Stimulated activated effector memory CD8-positive, alpha-beta T cell treated with anti-CD3 and anti-CD28 coated beads, Interleukin-12 subunit alpha, Interleukin-12 subunit beta, amount 100 ng/mL, for 72 hours (primary cell): ENCODE measurements at regions not wholly inside any gene's neighbourhood (a gene's known extent, or its start where the extent isn't known, plus 50 kb on each side); places are given as distances from the start of the nearest gene placed in this dataset.
A peak's percentile ranks its signal among the peaks of the same experiment; 100 is the strongest.
"Not testable (repeated sequence)": the region's sequence is repeated elsewhere in the genome, so short reads cannot be mapped to it uniquely, and the experiment has no call there.

ENCODE experiments used
- ATAC-seq: fragments of 150-1000 bp; cut with Tn5 transposase; 2 replicates; pipeline ENCODE4 v1.10.0; 2021
- DNase-seq, 2 donors: peaks; one replicate each; pipeline ENCODE4 v3.0.0; 2021 to 2022; ENCODE audit warnings: low spot score in 2 of 2
- H3K27ac Mint-ChIP-seq: one replicate; pipeline ENCODE4 v1.8.0; 2022; ENCODE audit warnings: mild to moderate bottlenecking, mixed read lengths
- H3K36me3 Mint-ChIP-seq: one replicate; pipeline ENCODE4 v1.8.0; 2022; ENCODE audit warnings: mild to moderate bottlenecking, mixed read lengths
- H3K4me1 Mint-ChIP-seq: one replicate; pipeline ENCODE4 v1.8.0; 2022; ENCODE audit warnings: mixed read lengths
- H3K4me3 Mint-ChIP-seq: one replicate; pipeline ENCODE4 v1.8.0; 2022; ENCODE audit warnings: mild to moderate bottlenecking, mixed read lengths
- H3K9me3 Mint-ChIP-seq: one replicate; pipeline ENCODE4 v1.8.0; 2022; ENCODE audit warnings: mixed read lengths

DNA sequence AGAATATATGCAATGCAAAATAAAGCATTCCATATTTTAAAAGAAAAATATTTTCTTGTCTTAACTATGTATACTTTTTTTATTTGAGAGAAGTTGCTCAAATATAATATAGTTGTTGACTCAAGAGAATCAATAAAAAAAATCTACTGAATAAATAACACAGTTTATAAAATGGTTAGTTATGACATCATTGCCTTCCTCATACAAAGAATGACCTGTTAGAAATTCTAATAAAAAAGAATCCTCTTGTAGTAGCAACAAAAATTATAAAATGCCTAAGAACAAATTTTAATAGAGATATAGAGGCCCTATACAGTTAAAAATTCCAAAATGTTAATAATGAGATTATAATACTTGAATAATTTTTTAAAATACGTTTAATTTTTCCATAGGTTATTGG is 96.5 kb upstream of the AHI1 start:
- Mint-ChIP-seq H3K4me1 (no peaks in the 10 kb centered on the region), H3K27ac (no peak overlapping the region), H3K9me3 (peaks cover 11% of the 10 kb centered on the region), H3K4me3 (no peak overlapping the region), H3K36me3 (no peaks in the 10 kb centered on the region)
- DNase-seq (no peak), ATAC-seq (no peak)

- ATAC-seq (no peak), DNase-seq (no peak)
- Mint-ChIP-seq H3K9me3 (peaks cover 6% of the 10 kb centered on the region), H3K4me1 (peaks cover 13% of the 10 kb centered on the region), H3K36me3 (no peaks in the 10 kb centered on the region), H3K4me3 (no peak overlapping the region), H3K27ac (no peak overlapping the region)
Observed at GRCh38 chr6:135600086-135600702, 102.7 kb upstream of the AHI1 start.

GRCh38 chr6:135600931-135601330 is 103.4 kb upstream of the AHI1 start:
- DNase-seq (no peak), ATAC-seq (no peak)
- Mint-ChIP-seq H3K4me3 (no peak overlapping the region), H3K9me3 (peaks cover 6% of the 10 kb centered on the region), H3K4me1 (peaks cover 13% of the 10 kb centered on the region), H3K27ac (no peak overlapping the region), H3K36me3 (no peaks in the 10 kb centered on the region)

GRCh38 chr6:135601857-135602256 is 104.3 kb upstream of the AHI1 start:
- H3K4me1 Mint-ChIP-seq = peaks cover 13% of the 10 kb centered on the region
- ATAC-seq (no peak), DNase-seq (no peak)
- H3K36me3 Mint-ChIP-seq = no peaks in the 10 kb centered on the region
- H3K4me3 Mint-ChIP-seq = no peak overlapping the region
- H3K27ac Mint-ChIP-seq = no peak overlapping the region
- H3K9me3 Mint-ChIP-seq = peaks cover 6% of the 10 kb centered on the region

DNA sequence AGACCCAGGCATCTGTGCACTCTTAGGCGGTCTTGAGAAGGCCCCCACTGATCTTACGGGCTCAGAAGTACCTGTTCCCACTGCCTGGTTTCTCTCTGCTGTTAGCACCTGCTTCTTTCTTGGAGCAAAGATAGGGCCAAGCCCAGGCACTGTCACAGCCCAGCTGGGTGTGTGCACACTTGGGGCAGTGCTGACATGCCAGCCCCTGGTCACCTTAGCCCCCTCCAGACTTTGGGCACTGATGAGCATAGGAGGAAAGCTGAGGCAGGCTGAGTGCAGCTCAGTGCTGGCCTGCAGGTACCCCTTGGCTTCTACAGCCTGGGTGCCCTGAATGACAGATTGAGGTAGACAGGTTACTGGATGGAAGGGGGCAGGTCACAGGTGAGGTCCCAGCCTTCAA is 105.7 kb upstream of the AHI1 start:
- Mint-ChIP-seq H3K4me3 (no peak overlapping the region), H3K27ac (no peak overlapping the region), H3K36me3 (no peaks in the 10 kb centered on the region), H3K9me3 (no peaks in the 10 kb centered on the region), H3K4me1 (peaks cover 13% of the 10 kb centered on the region)
- no peak for DNase-seq
- peak; percentile 22 for ATAC-seq

DNA sequence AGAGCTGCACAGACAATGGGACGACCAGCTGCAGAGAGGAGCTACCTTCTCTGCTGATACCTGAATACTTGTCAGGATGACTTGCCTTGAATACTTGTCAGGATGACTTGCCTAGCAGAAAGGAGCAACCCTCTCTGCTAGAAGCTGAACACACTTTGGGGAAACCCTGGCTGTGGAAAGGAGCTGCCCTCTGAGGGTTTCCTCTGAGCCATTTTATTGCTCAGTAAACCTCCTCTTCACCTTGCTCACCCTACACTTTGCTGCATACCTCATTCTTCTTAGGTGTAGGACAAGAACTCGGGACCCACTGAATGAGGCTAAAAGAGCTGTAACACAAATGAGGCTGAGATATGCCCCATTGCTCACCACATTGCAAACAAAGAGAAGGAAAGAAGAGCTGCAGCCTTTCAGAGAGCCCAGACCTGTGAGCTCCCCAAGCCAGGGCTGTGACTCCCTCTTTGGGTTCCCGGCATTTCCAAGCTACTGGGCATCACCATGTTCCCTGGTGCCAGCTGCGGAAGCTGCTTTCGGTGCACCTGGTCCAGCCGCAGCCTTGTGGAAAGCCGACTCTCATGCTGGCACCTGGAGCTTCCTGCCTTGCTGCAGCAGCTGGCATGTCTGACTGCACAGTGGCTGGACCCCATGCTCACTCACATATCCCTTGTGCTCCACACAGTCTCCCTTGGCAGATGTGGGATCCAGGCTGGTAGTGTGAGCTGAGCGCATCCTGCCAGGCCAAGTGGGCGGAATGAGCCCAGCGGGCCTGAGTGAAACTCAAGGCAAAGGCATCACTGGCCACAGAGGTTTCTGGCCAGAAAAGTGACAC is 106.7 kb upstream of the AHI1 start:
- no peak overlapping the region for H3K27ac Mint-ChIP-seq
- H3K36me3 Mint-ChIP-seq = no peaks in the 10 kb centered on the region
- DNase-seq (no peak), ATAC-seq (peak; percentile 60)
- no peak overlapping the region for H3K4me3 Mint-ChIP-seq
- H3K9me3 Mint-ChIP-seq = no peaks in the 10 kb centered on the region
- H3K4me1 Mint-ChIP-seq = peaks cover 13% of the 10 kb centered on the region

GRCh38 chr6:135605278-135605790 is 107.8 kb upstream of the AHI1 start:
- ATAC-seq (peak; percentile 67), DNase-seq (no peak)
- Mint-ChIP-seq H3K27ac (peak overlapping the region; percentile 76), H3K4me1 (peaks cover 13% of the 10 kb centered on the region), H3K36me3 (no peaks in the 10 kb centered on the region), H3K4me3 (no peak overlapping the region), H3K9me3 (no peaks in the 10 kb centered on the region)

DNA sequence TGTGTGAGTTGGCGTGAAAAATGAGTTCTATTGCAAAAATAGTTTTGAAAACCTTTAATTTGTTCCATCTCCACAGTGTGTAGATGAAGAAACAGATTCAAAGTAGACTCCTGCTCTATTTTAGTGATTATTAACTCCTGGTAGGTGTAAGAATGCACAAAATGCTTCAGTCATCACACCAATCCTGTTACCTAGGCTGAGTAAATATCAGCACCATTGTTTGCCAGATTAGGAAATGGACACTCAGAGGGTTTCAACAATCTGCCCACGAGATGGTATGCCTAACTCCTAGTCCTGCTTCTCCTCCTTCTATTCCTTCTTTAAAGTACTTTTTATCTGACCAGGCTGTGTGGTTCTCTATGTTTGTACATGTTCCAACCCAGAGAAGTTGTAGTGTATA is 108.9 kb upstream of the AHI1 start:
- Mint-ChIP-seq H3K4me3 (no peak overlapping the region), H3K36me3 (no peaks in the 10 kb centered on the region), H3K27ac (peak overlapping the region; percentile 76), H3K4me1 (peaks cover 13% of the 10 kb centered on the region), H3K9me3 (no peaks in the 10 kb centered on the region)
- ATAC-seq = no peak
- DNase-seq = no peak

- DNase-seq (no peak), ATAC-seq (no peak)
- Mint-ChIP-seq H3K4me1 (peaks cover 13% of the 10 kb centered on the region), H3K9me3 (no peaks in the 10 kb centered on the region), H3K4me3 (no peak overlapping the region), H3K27ac (no peak overlapping the region), H3K36me3 (no peaks in the 10 kb centered on the region)
Observed at GRCh38 chr6:135608031-135608430, 110.5 kb upstream of the AHI1 start.

- not testable (repeated sequence) for DNase-seq, H3K9me3 Mint-ChIP-seq, H3K4me1 Mint-ChIP-seq, H3K36me3 Mint-ChIP-seq, ATAC-seq, H3K27ac Mint-ChIP-seq, H3K4me3 Mint-ChIP-seq
Observed at GRCh38 chr6:135610192-135610591, 112.7 kb upstream of the AHI1 start.

- no peaks in the 10 kb centered on the region for H3K4me1 Mint-ChIP-seq
- H3K27ac Mint-ChIP-seq = no peak overlapping the region
- DNase-seq (no peak), ATAC-seq (no peak)
- H3K4me3 Mint-ChIP-seq = no peak overlapping the region
- H3K9me3 Mint-ChIP-seq = no peaks in the 10 kb centered on the region
- H3K36me3 Mint-ChIP-seq = no peaks in the 10 kb centered on the region
Observed at GRCh38 chr6:135616655-135617054, 119.1 kb upstream of the AHI1 start.

GRCh38 chr6:135617222-135617621 is 119.7 kb upstream of the AHI1 start:
- no peaks in the 10 kb centered on the region for H3K9me3 Mint-ChIP-seq
- no peaks in the 10 kb centered on the region for H3K4me1 Mint-ChIP-seq
- H3K4me3 Mint-ChIP-seq = no peak overlapping the region
- H3K27ac Mint-ChIP-seq = no peak overlapping the region
- ATAC-seq (no peak), DNase-seq (no peak)
- H3K36me3 Mint-ChIP-seq = no peaks in the 10 kb centered on the region

DNA sequence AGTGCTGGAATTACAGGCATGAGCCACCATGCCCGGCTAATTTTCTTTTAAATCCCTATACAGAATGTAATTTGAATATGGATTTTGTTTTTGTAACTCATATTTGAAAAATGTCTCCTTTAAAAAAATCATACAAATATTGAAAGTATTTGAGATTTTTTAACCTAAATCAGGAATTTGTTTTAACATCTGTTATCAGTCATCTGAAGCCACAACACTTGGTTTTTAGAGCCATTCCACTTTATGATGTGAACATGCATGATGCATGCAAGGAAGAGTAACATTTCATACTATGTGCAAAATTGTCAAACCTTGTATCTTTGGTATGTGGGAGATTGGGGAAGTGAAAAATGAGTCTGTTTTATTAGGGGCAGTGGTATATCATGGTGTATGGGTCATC is 124.5 kb upstream of the AHI1 start:
- Mint-ChIP-seq H3K27ac (no peak overlapping the region), H3K36me3 (no peaks in the 10 kb centered on the region), H3K4me1 (peaks cover 24% of the 10 kb centered on the region), H3K4me3 (no peak overlapping the region), H3K9me3 (peaks cover 3% of the 10 kb centered on the region)
- no peak for DNase-seq
- no peak for ATAC-seq

DNA sequence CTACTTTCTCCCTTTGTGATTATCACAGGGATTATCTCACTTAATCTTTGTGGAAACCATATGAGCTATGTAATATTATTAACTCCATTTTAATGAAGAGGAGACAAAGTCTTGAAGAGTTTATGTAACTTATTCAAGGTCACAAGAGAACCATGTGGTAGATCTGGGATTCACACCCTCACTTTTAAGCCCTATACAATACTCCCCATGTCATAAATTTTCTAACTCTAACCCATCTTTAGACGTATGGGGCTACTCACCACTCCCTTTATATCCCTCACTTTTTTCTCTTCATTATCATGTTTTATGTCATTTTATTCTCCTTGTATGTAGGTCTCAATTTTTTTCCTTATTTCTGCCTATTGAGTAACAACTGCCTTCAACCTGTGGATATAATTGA is 126.4 kb upstream of the AHI1 start:
- H3K36me3 Mint-ChIP-seq = no peaks in the 10 kb centered on the region

DNA sequence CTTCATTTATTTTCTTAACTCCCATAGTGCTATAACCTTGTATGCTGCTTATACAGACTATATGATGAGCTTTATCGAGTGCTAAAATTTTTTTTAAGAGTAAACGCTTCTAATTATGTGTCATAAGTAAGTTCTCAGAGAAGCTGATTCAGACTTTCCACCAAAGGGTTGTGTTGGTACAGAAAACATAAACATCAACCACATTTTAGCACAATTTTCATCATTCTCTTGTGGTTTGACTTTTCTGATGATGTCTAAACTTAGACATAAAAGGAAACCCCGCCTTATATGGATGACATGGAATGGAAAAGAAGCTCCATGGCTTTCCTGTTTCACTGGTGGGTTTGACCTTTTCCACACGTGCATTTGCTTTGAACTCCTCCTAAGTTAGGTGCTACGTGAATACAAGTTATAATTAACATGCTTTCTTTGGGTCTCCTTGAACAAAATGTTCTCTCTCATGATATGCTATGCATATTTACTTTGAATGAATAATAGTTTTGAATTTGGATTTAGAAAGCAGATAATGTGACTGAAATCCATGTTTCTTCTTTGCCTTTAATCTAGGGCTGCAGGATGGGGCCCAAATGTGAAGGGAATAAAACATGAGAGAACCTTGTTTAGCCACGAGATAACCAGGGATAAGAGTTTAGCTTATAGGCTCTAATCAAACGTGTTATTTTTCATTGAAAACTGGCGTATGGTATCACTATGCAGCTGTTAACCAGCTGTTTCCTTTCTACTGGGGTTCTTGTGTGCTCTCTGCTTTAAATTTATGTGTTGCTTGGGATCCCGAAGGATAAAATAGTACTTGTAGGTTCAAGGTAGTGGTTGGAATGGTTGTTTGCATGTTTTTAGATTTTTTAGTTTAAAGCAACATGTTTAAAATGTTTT is 127.1 kb upstream of the AHI1 start:
- Mint-ChIP-seq H3K4me1 (peaks cover 41% of the 10 kb centered on the region), H3K4me3 (peak overlapping the region; percentile 37), H3K9me3 (peaks cover 3% of the 10 kb centered on the region), H3K27ac (peak overlapping the region; percentile 93), H3K36me3 (no peaks in the 10 kb centered on the region)
- DNase-seq (no peak), ATAC-seq (peak; percentile 92)

More for the DNA sequence above, 126.4 kb upstream of the AHI1 start:
- Mint-ChIP-seq H3K9me3 (peaks cover 3% of the 10 kb centered on the region), H3K4me3 (peak overlapping the region; percentile 37), H3K27ac (peak overlapping the region; percentile 93), H3K4me1 (peaks cover 38% of the 10 kb centered on the region)
- DNase-seq = no peak
- peak; percentile 31 for ATAC-seq
